GM19452 (cell line): ENCODE measurements at regions not wholly inside any gene's neighbourhood (a gene's known extent, or its start where the extent isn't known, plus 50 kb on each side); places are given as distances from the start of the nearest gene placed in this dataset.

Experiments used
- ATAC-seq: cut with Tn5 transposase; IDR thresholded peaks from one replicate; pipeline ENCODE4 v1.9.1; 2021; ENCODE audit not compliant: unreplicated experiment

DNA sequence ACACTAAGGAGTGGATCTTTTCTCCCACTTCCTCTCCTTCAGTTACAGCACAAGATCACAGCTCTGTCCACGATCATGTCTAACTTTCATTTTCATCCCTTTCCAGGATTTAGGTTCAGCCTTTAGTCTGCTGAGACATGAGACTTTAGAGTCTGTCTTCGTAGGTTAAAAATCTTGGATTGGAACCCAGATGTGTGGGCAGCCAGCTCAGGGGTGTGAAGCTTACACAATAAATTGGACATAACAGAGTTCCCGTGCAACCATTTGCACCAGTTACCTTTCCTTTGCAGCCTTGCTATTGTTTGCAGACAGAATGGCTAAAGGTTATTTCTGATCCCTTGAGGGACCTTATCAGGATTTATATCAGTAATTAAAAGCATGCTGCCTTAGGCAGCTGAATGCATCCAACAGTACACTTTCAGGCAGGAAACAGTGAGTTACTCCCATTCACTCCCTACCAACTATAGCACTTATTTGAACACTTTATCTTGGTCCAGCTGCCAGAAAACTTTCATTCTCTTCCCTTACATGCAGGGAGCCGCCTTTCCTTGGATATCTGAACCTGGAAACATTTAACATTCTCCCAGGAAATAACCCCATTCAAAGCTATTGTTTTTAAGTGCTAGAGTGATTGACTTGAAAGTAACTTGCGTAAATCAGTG is 87.3 kb downstream of the TMEM100 start:
- no peak for ATAC-seq

DNA sequence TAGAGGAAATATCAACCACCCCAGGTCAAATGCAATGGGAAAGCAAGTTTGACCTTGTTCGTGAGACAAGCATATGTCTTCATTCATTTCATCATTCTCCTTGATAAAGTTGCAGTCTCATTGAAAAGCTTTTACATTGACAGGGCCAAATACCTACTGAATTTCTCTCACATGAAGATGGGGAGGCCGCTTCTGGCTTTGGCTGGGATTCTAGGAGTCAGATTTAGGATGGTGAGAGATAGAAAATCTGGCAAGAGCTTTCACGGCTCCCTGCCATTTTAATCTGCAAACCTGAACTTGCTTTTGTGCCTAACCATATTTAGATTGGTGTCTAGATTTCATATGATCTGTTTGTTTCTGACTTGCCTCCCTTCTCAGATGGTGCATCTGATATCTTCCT is 88.0 kb downstream of the TMEM100 start:
- no peak for ATAC-seq

DNA sequence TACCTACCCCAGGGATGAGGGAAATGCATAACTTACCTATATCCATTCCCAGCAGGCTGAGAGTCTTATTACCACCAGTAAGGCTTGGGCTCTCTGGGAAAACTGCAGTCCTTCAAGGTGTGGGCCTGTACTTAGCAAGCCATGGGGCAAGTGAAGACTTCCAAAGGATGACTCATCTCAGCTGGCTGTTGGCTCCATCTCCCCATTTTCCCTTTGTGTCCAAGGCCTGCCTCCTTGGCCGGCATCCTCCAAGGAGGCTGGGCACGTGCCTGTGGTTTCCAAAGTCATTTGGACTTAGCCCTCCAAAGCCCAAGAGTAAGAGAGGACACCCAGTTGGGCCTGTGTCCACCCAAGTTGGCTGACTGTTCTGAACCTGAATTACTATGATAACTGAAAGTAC is 89.8 kb downstream of the TMEM100 start:
- no peak for ATAC-seq

DNA sequence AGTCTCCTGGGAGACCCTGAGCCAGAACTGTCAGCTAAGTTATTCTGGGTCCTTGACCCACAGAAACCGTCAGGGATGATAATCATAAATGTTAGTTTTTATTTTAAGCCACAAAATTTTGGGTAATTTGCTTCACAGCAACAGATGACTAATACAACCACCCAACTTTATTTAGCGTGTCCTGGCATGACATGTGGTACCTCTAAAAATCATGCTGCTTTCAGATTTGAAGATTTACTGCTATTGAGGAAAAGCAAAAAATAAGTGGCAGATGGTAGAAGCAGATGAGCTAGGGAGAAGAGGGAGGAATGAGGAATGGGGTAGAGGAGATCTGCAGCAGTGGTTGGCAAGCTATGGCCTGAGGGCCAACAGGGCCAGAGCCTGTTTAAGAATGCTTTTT is 90.4 kb downstream of the TMEM100 start:
- no peak for ATAC-seq

DNA sequence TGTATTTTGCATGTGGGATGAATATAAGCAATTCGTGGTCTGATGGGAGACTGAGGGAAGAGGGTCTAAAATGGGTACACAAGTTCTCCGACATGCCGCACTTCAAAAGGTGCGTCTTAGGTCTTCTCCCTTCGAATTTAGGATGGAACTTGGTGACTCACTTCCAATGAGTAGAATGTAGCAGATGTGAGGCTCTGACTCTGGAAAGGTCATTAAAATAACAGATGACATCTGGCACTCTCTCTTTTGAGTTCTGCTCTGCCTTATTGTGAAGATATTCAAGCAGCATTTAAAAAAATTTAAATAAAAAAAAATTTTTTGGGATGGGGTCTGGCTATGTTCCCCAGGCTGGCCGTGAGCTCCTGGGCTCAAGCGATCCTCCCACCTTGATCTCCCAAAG is 92.7 kb downstream of the TMEM100 start:
- no peak for ATAC-seq

GRCh38 chr17:55625521-55625920 is 97.1 kb downstream of the TMEM100 start:
- ATAC-seq = no peak

GRCh38 chr17:55624772-55625433 is 97.8 kb downstream of the TMEM100 start:
- no peak for ATAC-seq

GRCh38 chr17:55622547-55622946 is 100.1 kb downstream of the TMEM100 start:
- no peak for ATAC-seq

DNA sequence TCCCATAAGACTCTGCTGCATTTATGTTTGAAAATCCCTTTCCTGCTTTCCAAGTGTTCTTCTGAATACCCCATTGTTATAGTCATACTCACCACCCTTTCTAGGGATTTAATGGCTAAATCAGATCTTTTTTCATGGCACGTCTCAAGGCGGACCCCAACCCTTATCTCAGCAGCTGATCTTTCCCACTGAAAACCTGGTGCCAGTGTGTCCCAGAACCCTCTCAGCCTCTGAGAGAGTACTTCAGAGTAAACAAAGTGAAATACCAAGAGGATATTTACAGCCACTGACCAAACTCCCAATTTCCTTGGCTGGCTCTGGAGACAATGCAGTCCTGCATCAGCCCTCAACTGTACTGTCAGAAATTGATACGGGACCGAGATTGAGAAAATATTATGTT is 101.7 kb downstream of the TMEM100 start:
- ATAC-seq = no peak

DNA sequence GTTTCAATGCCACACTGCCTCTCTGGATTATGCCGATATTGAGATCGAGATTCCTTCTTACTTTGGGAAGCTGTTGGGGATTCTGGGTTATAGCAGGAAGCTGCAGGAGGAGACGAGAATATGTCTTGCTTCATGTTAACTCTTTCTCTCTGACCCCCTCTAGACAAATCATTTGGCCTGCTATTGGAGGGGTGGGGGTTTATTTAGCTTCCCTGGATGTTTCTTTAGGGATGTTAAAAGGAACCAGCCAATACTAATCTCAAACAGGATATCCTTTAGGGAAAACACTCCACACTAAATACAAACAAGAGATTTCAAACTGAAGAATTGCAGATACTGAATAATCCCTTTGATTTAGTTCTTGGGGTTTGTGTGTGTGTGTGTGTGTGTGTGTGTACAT is 102.6 kb downstream of the TMEM100 start:
- no peak for ATAC-seq

DNA sequence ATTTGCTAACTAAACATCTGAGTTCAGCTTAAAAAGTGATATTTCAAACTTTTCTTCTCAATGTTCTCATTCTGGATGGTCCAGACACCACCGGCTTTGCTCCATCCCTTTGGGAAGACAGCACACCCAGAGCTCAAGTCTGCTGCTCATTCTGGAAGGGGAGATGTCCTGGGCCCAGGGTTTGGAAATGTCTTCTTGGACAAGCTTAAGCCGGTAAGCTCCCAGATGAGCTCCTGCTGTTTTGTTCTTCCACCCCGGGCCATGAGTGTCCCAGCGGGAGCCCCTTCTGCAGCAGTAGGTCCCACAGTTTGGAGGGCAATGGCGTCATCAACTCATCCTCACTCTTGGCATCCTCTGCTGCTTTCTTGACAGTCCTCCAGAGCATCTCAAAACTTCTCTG is 105.2 kb downstream of the TMEM100 start:
- no peak for ATAC-seq

- no peak for ATAC-seq
These were observed 102.8 kb upstream of the SMIM36 start for GRCh38 chr17:55614061-55614460.

GRCh38 chr17:55612691-55613141 is 101.5 kb upstream of the SMIM36 start:
- ATAC-seq = no peak

DNA sequence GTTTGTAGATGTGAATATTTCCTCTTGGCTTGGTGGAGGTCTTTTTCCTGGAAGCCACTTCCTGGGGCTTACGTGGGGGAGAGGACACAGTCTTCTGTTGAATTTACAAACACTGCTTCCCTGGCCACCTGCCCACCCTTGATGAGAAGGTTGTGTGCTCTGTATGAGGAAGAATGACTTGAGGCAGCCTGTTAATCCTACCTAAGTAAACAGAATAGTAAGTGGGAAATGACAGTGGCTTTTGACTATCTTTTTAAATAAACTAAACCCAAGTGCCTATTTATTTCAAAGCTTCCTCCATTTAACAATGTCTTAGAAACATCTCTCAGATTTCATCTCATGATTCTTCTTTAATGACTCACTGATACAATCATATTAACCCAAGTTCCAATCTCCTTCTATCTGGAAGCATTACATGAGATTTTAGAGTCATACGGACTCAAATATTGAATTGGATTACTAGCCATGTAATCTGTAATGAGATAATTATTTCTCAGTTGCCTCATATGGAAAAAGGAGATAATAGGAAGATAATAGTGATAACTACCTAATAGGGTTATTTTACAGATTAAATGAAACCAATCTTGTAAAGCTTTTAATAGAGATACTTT is 96.6 kb upstream of the SMIM36 start:
- ATAC-seq = no peak

DNA sequence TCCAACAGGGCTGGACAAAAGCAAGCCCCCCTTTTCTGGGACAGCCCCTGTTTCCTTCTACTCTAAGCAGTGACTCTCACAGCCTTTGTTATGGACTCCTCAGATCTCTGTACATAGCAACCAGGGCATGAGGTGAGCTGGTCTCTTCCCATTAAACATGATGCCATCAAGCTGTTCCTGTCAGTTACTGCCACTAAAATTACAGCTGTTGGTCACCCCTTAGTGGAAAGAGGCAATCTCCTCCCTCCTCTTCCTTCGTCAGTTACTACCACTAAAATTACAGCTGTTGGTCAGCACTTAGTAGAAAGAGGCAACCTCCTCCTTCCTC is 95.2 kb upstream of the SMIM36 start:
- no peak for ATAC-seq

GRCh38 chr17:55605705-55606487 is 94.6 kb upstream of the SMIM36 start:
- ATAC-seq = no peak

DNA sequence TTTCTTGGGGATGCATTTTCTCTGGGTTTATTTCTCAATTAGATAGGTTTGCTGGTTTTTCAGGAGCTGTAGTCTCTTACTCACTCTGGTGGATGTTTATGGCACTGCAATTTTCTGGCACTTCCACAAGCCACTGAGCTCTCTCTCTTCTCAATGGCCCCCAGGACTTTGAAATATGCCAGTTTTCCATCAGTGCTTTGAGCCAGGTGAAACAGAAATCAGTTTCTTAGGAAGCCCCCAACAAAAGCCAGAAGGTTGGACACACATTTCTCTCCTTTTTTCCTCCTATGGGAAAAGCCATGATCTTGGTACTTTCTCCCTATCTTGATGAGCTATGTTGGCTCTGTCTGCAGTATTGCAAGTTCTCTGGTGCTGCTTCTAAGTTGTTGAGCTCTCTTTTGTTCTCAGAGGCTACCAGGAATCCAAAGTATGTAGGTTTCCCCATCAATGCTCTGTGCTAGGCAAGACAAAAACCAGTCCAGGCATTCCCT is 90.7 kb upstream of the SMIM36 start:
- ATAC-seq = no peak

DNA sequence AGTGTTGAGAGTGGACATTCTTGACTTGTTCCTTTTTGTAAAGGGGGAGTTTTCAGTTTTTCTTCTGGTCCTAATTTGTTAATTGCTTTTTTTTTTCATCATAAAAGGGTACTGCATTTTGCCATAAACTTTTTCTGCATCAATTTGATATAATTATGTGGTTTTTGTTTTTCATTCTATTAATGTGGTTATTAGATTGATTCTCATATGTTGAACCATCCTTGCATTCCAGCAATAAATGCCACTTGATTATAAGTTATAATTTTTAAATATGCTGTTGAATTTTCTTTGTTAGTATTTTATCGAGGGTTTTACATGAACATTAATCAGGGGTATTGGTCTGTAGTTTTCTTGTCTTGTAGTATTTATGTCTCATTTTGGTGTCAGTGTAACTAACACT is 87.2 kb upstream of the SMIM36 start:
- no peak for ATAC-seq

DNA sequence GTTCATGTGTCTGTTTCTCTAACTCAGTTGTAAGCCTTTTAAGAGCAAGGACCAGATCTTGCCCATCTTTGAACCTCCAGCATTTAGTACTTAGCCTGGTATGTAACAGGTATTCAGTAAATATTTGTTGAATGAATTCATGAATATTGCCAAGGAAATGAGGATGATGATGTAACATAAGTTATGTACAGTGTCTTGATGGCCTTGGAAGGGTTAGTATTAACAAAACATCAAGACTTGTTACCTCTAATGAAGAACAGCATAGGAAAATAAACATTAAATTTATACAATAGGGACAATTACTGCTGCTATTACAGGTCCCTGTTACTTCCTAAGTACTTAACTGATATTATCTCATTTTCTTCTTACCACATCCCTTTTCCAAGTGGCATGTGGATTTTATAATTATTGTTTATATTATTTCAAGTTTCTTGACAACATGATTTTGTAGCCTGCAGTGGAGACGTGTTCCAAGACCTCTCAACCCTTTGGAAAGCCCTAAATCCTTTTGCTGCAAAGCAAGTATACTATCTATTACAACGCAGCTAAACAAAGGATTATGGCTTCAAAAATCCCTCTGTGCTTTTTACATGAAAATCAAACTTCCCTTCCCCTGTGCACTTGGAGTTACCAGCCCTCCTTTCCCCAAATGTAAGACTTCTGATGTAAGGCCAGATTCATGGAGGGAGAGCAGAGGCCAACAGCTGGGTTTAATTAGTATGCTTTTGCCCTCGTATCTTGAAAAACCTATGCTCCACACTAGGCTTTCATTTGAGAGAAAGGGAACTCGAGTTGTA is 77.4 kb upstream of the SMIM36 start:
- ATAC-seq = no peak

DNA sequence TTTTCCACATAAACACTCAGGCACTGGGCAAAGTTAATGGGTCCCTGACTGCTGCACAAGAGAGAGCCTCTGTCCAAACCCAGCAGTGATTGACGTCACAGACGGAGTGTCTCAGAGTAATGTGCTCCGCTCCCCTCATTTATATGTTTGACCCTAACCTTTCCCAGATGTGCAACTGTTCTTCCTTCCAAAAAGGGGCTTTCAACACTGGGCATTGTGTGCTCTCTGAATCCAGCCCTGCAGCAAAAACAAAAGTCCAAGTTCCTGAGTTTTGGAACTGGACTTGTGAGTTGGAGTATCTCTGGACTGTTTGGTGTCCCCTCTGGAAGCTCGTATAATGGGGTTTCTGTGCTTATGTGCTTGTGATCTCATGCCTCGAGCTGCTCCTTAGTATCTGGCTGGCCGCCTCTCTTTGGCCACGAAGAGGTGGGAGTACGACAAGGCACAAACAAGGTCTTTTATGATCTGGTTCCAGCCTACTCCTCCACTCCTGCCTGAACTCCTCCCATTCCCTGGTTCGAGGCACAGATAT is 76.4 kb upstream of the SMIM36 start:
- ATAC-seq = no peak

DNA sequence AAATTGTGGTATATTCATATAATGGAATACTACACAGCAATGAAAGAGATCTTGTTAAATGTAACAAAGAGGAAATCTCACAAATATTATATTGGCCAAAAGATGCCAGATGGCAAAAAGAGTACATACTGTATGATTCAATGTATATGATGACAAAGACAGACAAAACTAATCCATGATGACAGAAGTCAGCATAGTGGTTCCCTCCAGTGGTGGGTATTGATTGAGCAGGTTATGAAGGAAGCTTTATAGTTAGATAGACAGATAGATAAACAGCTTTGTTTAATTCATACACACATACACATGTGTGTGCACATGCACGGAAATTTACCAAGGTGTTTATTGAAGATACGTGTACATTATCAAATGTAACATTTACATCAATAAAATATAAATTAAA is 74.4 kb upstream of the SMIM36 start:
- ATAC-seq = no peak
